CD4-positive, alpha-beta T cell (primary cell): ENCODE measurements at regions not wholly inside any gene's neighbourhood (a gene's known extent, or its start where the extent isn't known, plus 50 kb on each side); places are given as distances from the start of the nearest gene placed in this dataset.

Experiments
- ATAC-seq: fragments of 200-7000 bp; cut with Tn5 transposase; one replicate; pipeline ENCODE4 v1.10.0; 2022; ENCODE audit warnings: mild to moderate bottlenecking; ENCODE audit not compliant: poor library complexity
- CTCF ChIA-PET: fragments of 350-600 bp; sonication (Branson Sonifier 250); formaldehyde crosslinking; loops from one replicate; lab custom pipeline; 2021; ENCODE audit warnings: antibody characterized with exemption, inconsistent platforms; lab: Charles Lee
- POLR2A ChIA-PET: fragments of 350-600 bp; sonication (Branson Sonifier 250); formaldehyde crosslinking; loops from one replicate; lab custom pipeline; 2021; ENCODE audit warnings: antibody characterized with exemption, inconsistent platforms; lab: Charles Lee
- DNase-seq, 14 experiments: peaks; one replicate each; pipeline ENCODE4 v3.0.0-alpha.2; 2013 to 2020; ENCODE audit warnings: mixed read lengths in 2 of 14
- H3K27ac ChIP-seq, 2 donors: one replicate each; pipeline versions ENCODE4 v1.5.1 to v1.7.0; 2013; ENCODE audit warnings: low read length in 2 of 2, low read depth in 1 of 2, mild to moderate bottlenecking in 1 of 2
- H3K27me3 ChIP-seq, 2 experiments: 1 replicate in 1 of 2; 2 replicates in 1 of 2; pipeline versions ENCODE4 v1.6.1 to v1.7.0; 2013; ENCODE audit warnings: low read length in 2 of 2, control low read depth in 1 of 2, mild to moderate bottlenecking in 1 of 2, moderate library complexity in 1 of 2; ENCODE audit not compliant: insufficient read depth in 2 of 2, control insufficient read depth in 1 of 2
- H3K36me3 ChIP-seq: one replicate; pipeline ENCODE4 v1.6.1; 2013; ENCODE audit warnings: low read length, control low read depth; ENCODE audit not compliant: insufficient read depth
- H3K4me1 ChIP-seq: one replicate; pipeline ENCODE4 v1.6.1; 2013; ENCODE audit warnings: low read length, control low read depth; ENCODE audit not compliant: insufficient read depth
- H3K4me3 ChIP-seq: one replicate; pipeline ENCODE4 v1.5.1; 2013; ENCODE audit warnings: mild to moderate bottlenecking, low read length, moderate library complexity
- H3K9me3 ChIP-seq, 2 experiments: 1 replicate in 1 of 2; 2 replicates in 1 of 2; pipeline versions ENCODE4 v1.6.1 to v1.7.0; 2013; ENCODE audit warnings: low read length in 2 of 2, mild to moderate bottlenecking in 2 of 2, control low read depth in 1 of 2, moderate library complexity in 1 of 2; ENCODE audit not compliant: control insufficient read depth in 1 of 2, insufficient read depth in 1 of 2
- H3K27ac Mint-ChIP-seq: one replicate; pipeline ENCODE4 v1.8.0; 2020; ENCODE audit warnings: mixed read lengths
- H3K27me3 Mint-ChIP-seq: one replicate; pipeline ENCODE4 v1.8.0; 2021; ENCODE audit warnings: mixed read lengths
- H3K36me3 Mint-ChIP-seq: one replicate; pipeline ENCODE4 v1.8.0; 2021; ENCODE audit warnings: low read depth, mixed read lengths
- H3K4me1 Mint-ChIP-seq: one replicate; pipeline ENCODE4 v1.8.0; 2021; ENCODE audit warnings: low read depth, mixed read lengths
- H3K4me3 Mint-ChIP-seq: one replicate; pipeline ENCODE4 v1.8.0; 2020; ENCODE audit warnings: mild to moderate bottlenecking, mixed read lengths
- H3K9me3 Mint-ChIP-seq: one replicate; pipeline ENCODE4 v1.8.0; 2020; ENCODE audit warnings: mixed read lengths
- CTCF ChIP-seq: fragments of 200-600 bp; IDR thresholded peaks from one replicate; pipeline ENCODE4 v1.8.0; 2022; ENCODE audit warnings: antibody characterized with exemption, mild to moderate bottlenecking
- intact Hi-C, 2 experiments: fragments of 100-400 bp; cut with DNase I in 1 of 2; cut with micrococcal nuclease in 1 of 2; formaldehyde crosslinking; loops; one replicate each; pipeline versions ENCODE4 v1.15.1 to v1.9.0; 2023 to 2025; cut with DNase I, micrococcal nuclease

GRCh38 chr9:86788456-86788855 lies 158.8 kb downstream of the GAS1 start:
- DNase-seq (no peak), ATAC-seq (no peak)
- no peak overlapping the region for H3K27ac ChIP-seq
- no peak for TF ChIP-seq CTCF
- intact Hi-C loops: no loop called here
- no peaks in the 10 kb centered on the region for H3K27me3 ChIP-seq
- H3K4me1 ChIP-seq: no peaks in the 10 kb centered on the region
- no peaks in the 10 kb centered on the region for H3K36me3 ChIP-seq
- Mint-ChIP-seq H3K4me3 (no peak overlapping the region), H3K27ac (no peak overlapping the region), H3K4me1 (no peaks in the 10 kb centered on the region), H3K27me3 (peaks cover 17% of the 10 kb centered on the region), H3K9me3 (no peaks in the 10 kb centered on the region), H3K36me3 (no peaks in the 10 kb centered on the region)
- H3K4me3 ChIP-seq: no peak overlapping the region
- CTCF ChIA-PET: no interaction called here
- POLR2A ChIA-PET: no interaction called here
- no peaks in the 10 kb centered on the region for H3K9me3 ChIP-seq

GRCh38 chr9:86783884-86784283 lies 163.4 kb downstream of the GAS1 start:
- intact Hi-C loops: no loop called here
- no peaks in the 10 kb centered on the region for H3K4me1 ChIP-seq
- TF ChIP-seq CTCF: no peak
- Mint-ChIP-seq H3K4me3 (no peak overlapping the region), H3K27me3 (peaks cover 26% of the 10 kb centered on the region), H3K9me3 (no peaks in the 10 kb centered on the region), H3K4me1 (no peaks in the 10 kb centered on the region), H3K36me3 (no peaks in the 10 kb centered on the region), H3K27ac (no peak overlapping the region)
- no peaks in the 10 kb centered on the region for H3K9me3 ChIP-seq
- ChIA-PET CTCF (no interaction called here), POLR2A (no interaction called here)
- DNase-seq (no peak), ATAC-seq (no peak)
- no peak overlapping the region for H3K27ac ChIP-seq
- H3K36me3 ChIP-seq: no peaks in the 10 kb centered on the region
- H3K4me3 ChIP-seq: no peak overlapping the region
- H3K27me3 ChIP-seq: peaks cover 0 to 3% of the 10 kb centered on the region in 2 experiments

GRCh38 chr9:86782831-86783230 lies 164.5 kb downstream of the GAS1 start:
- H3K36me3 Mint-ChIP-seq: no peaks in the 10 kb centered on the region
- POLR2A ChIA-PET: no interaction called here
- no peak for TF ChIP-seq CTCF

More at GRCh38 chr9:86782831-86783230, 164.5 kb downstream of the GAS1 start:
- DNase-seq (no peak), ATAC-seq (no peak)
- CTCF ChIA-PET: no interaction called here
- Histone ChIP-seq H3K4me3 (no peak overlapping the region), H3K4me1 (no peaks in the 10 kb centered on the region), H3K36me3 (no peaks in the 10 kb centered on the region), H3K27me3 (peaks cover 0 to 3% of the 10 kb centered on the region in 2 experiments), H3K27ac (no peak overlapping the region), H3K9me3 (no peaks in the 10 kb centered on the region)
- Mint-ChIP-seq H3K9me3 (no peaks in the 10 kb centered on the region), H3K4me1 (no peaks in the 10 kb centered on the region), H3K27ac (no peak overlapping the region), H3K4me3 (no peak overlapping the region), H3K27me3 (peaks cover 26% of the 10 kb centered on the region)
- intact Hi-C loops: no loop called here
